DND-41 (cell line): ENCODE measurements at regions not wholly inside any gene's neighbourhood (a gene's known extent, or its start where the extent isn't known, plus 50 kb on each side); places are given as distances from the start of the nearest gene placed in this dataset.
"Not testable (repeated sequence)": the region's sequence is repeated elsewhere in the genome, so short reads cannot be mapped to it uniquely, and the experiment has no call there.

Experiments used
- ATAC-seq: fragments of 200-7000 bp; cut with Tn5 transposase; 3 replicates; pipeline ENCODE4 v1.9.1; 2021; ENCODE audit warnings: low read depth; ENCODE audit not compliant: insufficient read depth
- DNase-seq: peaks from one replicate; pipeline ENCODE4 v3.0.0-alpha.2; 2020
- H2AFZ ChIP-seq: 2 replicates; pipeline ENCODE4 v1.6.0; 2012; ENCODE audit warnings: low read depth, low read length
- H3K27ac ChIP-seq: 2 replicates; pipeline ENCODE4 v1.5.1; 2012; ENCODE audit warnings: low read length, inconsistent platforms
- H3K27me3 ChIP-seq: fragments of 200-600 bp; sonication (generic); 2 replicates; pipeline ENCODE4 v1.6.0; 2012; ENCODE audit warnings: low read length, mild to moderate bottlenecking, inconsistent platforms; ENCODE audit not compliant: insufficient read depth, poor library complexity
- H3K36me3 ChIP-seq: 2 replicates; pipeline ENCODE4 v1.5.1; 2012; ENCODE audit warnings: low read length, inconsistent platforms; ENCODE audit not compliant: insufficient read depth
- H3K4me1 ChIP-seq: 2 replicates; pipeline ENCODE4 v1.5.1; 2012; ENCODE audit warnings: mild to moderate bottlenecking, low read length; ENCODE audit not compliant: insufficient read depth
- H3K4me2 ChIP-seq: 2 replicates; pipeline ENCODE4 v1.6.0; 2012; ENCODE audit warnings: mild to moderate bottlenecking, moderate library complexity, low read length, inconsistent platforms; ENCODE audit not compliant: insufficient read depth
- H3K4me3 ChIP-seq, 2 experiments: fragments of 200-600 bp in 1 of 2; shearing (Covaris generic) in 1 of 2; 2 replicates each; pipeline ENCODE4 v1.5.1; 2012 to 2016; ENCODE audit warnings: inconsistent platforms in 2 of 2, low read length in 2 of 2, mild to moderate bottlenecking in 2 of 2, low read depth in 1 of 2, moderate library complexity in 1 of 2
- H3K79me2 ChIP-seq: 2 replicates; pipeline ENCODE4 v1.6.0; 2012; ENCODE audit warnings: low read length, inconsistent platforms; ENCODE audit not compliant: insufficient read depth
- H3K9ac ChIP-seq: 2 replicates; pipeline ENCODE4 v1.6.0; 2012; ENCODE audit warnings: low read depth, mild to moderate bottlenecking, inconsistent platforms, low read length, moderate library complexity
- H3K9me3 ChIP-seq: 2 replicates; pipeline ENCODE4 v1.5.1; 2012; ENCODE audit warnings: low read length, moderate library complexity, mild to moderate bottlenecking, inconsistent platforms; ENCODE audit not compliant: insufficient read depth, severe bottlenecking
- H4K20me1 ChIP-seq: 2 replicates; pipeline ENCODE4 v1.6.0; 2012; ENCODE audit warnings: low read length; ENCODE audit not compliant: insufficient read depth
- CTCF ChIP-seq: IDR thresholded peaks from 2 replicates; pipeline ENCODE4 v1.5.1; 2012; ENCODE audit warnings: borderline replicate concordance, low read length, moderate library complexity, mild to moderate bottlenecking; ENCODE audit not compliant: poor library complexity, severe bottlenecking; ENCODE audit errors: extremely low read depth
- EZH2 ChIP-seq: IDR thresholded peaks from 3 replicates; pipeline ENCODE4 v1.6.1; 2012; ENCODE audit warnings: borderline replicate concordance, low read depth, mild to moderate bottlenecking, moderate library complexity, low read length, inconsistent platforms; ENCODE audit not compliant: severe bottlenecking

- H4K20me1 ChIP-seq, DNase-seq, H3K36me3 ChIP-seq, ATAC-seq, H3K4me1 ChIP-seq, H3K79me2 ChIP-seq, H2AFZ ChIP-seq, H3K9me3 ChIP-seq, H3K9ac ChIP-seq, H3K4me2 ChIP-seq, H3K27ac ChIP-seq, H3K27me3 ChIP-seq, H3K4me3 ChIP-seq: not testable (repeated sequence)
These were observed 58.4 kb upstream of the CSPG4 start for GRCh38 chr15:75771054-75771453.

GRCh38 chr15:75770131-75770530 is 57.5 kb upstream of the CSPG4 start:
- TF ChIP-seq EZH2 (no peak), CTCF (no peak)
- H3K27ac ChIP-seq: no peak overlapping the region

GRCh38 chr15:75768526-75768925 is 55.9 kb upstream of the CSPG4 start:
- not testable (repeated sequence) for H2AFZ ChIP-seq, H3K9ac ChIP-seq, H4K20me1 ChIP-seq, H3K9me3 ChIP-seq, H3K27ac ChIP-seq, H3K27me3 ChIP-seq, H3K36me3 ChIP-seq, H3K4me1 ChIP-seq, H3K4me2 ChIP-seq, ATAC-seq, DNase-seq, H3K4me3 ChIP-seq, H3K79me2 ChIP-seq

More at GRCh38 chr15:75770131-75770530, 57.5 kb upstream of the CSPG4 start:
- no peak overlapping the region for H3K4me2 ChIP-seq
- H3K4me1 ChIP-seq: no peaks in the 10 kb centered on the region
- H3K9me3 ChIP-seq: no peaks in the 10 kb centered on the region
- no peaks in the 10 kb centered on the region for H3K27me3 ChIP-seq
- DNase-seq: no peak
- H3K9ac ChIP-seq: no peak overlapping the region
- H3K79me2 ChIP-seq: no peaks in the 10 kb centered on the region
- no peaks in the 10 kb centered on the region for H3K36me3 ChIP-seq
- no peak for ATAC-seq
- H3K4me3 ChIP-seq: no peak overlapping the region
- no peak overlapping the region for H2AFZ ChIP-seq
- H4K20me1 ChIP-seq: no peaks in the 10 kb centered on the region

- not testable (repeated sequence) for H2AFZ ChIP-seq, H3K36me3 ChIP-seq, H4K20me1 ChIP-seq, H3K27me3 ChIP-seq, H3K9ac ChIP-seq, DNase-seq, H3K4me2 ChIP-seq, H3K9me3 ChIP-seq, H3K4me3 ChIP-seq, H3K27ac ChIP-seq, H3K4me1 ChIP-seq, ATAC-seq, H3K79me2 ChIP-seq
These were observed 53.1 kb upstream of the CSPG4 start for GRCh38 chr15:75765551-75766305.

- not testable (repeated sequence) for H3K4me1 ChIP-seq, H2AFZ ChIP-seq, ATAC-seq
These were observed 52.4 kb upstream of the CSPG4 start for GRCh38 chr15:75764845-75765550.

GRCh38 chr15:75763635-75764600 is 51.3 kb upstream of the CSPG4 start:
- H3K9ac ChIP-seq, H4K20me1 ChIP-seq, ATAC-seq, H3K79me2 ChIP-seq, H3K36me3 ChIP-seq, H2AFZ ChIP-seq, H3K9me3 ChIP-seq, H3K4me1 ChIP-seq, H3K4me3 ChIP-seq, DNase-seq, H3K27me3 ChIP-seq, H3K4me2 ChIP-seq, H3K27ac ChIP-seq: not testable (repeated sequence)

More at GRCh38 chr15:75764845-75765550, 52.4 kb upstream of the CSPG4 start:
- not testable (repeated sequence) for H3K9ac ChIP-seq, H3K79me2 ChIP-seq, H3K36me3 ChIP-seq, H3K4me2 ChIP-seq, H3K4me3 ChIP-seq, DNase-seq, H3K27me3 ChIP-seq, H4K20me1 ChIP-seq, H3K27ac ChIP-seq, H3K9me3 ChIP-seq
